ENCODE measurements at regions not wholly inside any gene's neighbourhood (a gene's known extent, or its start where the extent isn't known, plus 50 kb on each side); places are given as distances from the start of the nearest gene placed in this dataset.
A peak's percentile ranks its signal among the peaks of the same experiment; 100 is the strongest.
"Not testable (repeated sequence)": the region's sequence is repeated elsewhere in the genome, so short reads cannot be mapped to it uniquely, and the experiment has no call there.

DNA sequence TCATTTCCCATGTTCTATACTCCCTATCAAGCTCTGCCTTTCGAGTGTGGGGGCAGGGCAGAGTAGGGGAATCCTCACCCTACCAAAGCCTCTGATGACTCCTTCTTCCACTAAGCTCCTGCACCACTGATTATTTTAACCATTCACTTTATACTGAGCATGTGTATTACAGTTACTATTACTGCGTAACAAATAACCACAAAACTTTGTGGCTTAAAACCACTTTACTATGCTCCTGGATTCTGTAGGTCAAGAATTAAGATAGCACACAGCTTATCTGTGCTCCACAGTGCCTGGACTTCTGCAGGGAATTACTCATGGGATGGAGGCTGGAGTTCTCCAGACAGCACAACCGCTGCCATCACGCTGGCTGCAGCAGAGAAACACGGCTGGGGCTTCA, 117.4 kb upstream of the DNAJC10 start:
- DNase-seq, result no peak

DNA sequence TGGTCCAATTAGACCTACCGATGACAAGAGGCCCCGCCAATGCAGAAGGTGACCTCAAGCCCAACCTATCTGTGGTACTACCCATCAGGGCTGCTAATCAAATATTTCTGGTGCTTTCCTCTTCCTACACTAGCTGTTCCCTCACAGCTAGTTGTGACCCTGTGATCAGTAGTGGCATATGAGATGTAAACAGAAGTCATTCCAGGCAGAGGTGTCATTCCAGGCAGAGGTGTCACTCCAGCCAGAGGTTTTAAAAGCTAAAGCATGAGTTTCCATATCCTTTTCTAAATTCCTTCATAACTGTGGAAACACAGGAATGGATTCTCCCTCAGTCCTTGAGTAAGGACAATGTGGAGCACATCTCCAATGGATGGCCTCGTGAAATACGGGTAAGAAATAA, 110.9 kb upstream of the DNAJC10 start:
- no peak for DNase-seq

DNA sequence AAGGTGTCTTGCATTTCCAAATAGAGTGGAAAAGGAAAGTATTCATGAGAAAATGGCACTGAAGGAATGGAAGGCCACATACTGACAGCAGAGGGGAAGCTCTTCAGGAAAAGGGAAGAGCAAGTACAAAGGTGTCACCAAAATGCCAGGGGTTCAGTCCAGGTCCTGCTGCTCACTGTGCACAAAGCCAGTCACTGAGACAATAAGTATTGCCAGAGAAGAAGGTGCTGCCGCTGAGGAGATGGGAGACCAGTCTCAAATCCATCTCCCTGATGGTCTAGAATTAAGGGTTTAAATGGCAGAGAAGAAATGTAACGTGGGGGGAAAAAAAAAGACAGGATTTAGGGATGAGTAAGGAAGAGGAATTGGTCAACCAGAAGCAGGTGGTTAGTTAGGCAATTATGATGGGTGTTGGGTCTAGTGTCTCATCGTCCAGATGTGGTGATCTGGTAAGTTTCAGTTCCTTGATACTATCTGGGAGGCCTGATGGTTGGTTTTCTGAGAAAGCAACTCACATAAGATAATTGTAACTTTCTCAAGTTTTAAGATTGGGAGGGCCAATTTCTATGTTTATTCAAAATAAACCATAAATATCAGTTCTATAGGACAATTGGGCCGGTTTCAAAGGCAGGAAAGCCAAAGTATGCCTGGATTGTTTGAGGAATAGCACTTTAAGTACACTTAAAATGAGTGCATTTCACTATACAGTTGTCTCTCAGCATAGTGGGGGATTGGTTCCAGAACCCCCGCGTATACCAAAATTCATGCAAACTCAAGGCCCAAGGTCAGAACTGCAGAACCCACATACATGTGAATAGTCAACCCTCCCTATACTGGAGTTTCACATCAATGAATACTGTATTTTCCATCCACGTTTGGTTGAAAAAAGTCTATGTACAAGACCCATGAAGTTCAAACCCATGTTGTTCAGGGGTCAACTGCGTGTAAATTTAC, 109.1 kb upstream of the DNAJC10 start:
- DNase-seq, result no peak

DNA sequence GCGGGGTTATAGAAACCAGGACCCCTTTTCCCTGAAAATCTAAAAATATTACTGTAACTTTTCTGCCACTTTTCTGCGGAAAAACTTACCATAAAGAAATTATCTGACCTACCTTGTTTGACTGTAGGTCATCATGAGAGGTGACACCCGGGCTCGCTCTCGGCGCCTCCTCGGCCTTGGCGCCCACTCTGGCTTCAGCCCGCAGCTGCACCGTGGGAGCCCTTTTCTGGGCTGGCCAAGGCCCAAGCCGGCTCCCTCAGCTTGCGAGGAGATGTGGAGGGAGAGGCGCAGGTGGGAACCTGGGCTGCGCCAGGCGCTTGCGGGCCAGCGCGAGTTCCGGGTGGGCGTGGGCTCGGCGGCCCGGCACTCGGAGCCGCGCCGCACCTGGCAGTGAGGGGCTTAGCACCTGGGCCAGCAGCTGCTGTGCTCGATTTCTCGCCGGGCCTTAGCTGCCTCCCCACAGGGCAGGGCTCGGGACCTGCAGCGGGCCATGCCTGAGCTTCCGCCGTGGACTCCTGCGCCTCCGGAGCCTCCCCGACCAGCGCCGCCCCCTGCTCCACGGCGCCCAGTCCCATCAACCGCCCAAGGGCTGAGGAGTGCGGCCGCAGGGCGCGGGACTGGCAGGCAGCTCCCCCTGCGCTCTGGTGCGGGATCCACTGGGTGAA, 107.7 kb upstream of the DNAJC10 start:
- DNase-seq, result no peak

DNA sequence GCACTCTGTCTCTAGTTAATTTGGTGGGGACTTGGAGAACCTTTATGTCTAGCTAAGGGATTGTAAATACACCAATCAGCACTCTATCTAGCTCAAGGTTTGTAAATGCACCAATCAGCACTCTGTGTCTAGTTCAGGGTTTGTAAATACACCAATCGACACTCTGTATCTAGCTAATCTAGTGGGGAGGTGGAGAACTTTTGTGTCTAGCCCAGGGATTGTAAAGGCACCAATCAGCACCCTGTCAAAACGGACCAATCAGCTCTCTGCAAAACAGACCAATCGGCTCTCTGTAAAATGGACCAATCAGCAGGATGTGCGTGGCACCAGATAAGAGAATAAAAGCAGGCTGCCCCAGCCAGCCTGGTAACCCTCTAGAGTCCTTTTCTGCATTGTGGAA, 107.1 kb upstream of the DNAJC10 start:
- not testable (repeated sequence) for DNase-seq

DNA sequence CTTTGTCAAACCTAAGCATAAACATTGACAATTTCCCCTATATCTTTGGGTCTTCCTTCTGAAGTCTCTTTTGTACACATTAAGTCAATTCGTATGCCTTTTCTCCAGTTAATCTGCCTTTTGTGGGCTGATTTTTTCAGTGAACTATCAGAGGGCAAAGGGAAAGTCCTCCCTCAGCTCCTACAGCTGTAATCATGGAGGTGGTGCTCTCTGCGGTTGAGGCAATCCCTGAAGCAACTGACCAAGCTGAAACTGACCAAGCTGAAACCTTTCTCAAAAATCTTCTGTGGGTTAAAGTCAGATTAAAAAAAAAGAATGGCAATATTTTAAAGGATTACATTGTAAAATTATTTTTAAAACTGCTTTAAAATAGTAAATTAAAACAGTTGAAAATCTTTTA, 105.8 kb upstream of the DNAJC10 start:
- no peak for DNase-seq

DNA sequence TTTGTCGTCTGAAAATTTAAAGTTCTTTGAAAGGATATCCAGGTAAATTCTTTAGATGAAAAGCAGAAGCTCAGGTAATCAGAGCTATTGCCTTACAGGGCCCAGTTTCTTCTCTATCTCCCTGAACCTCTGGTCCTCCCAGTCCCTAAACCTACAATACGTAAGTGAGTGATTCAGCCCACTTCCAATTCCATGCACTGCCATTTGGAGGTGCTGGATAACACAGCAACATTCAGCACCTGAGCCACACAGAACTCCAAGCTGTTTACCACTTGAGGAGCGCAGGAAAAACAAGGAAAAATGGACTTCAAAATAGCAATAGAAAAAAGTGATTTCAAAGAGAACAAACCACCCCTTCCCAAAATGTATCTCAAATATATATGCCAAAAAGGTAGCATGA, 105.0 kb upstream of the DNAJC10 start:
- no peak for DNase-seq

DNA sequence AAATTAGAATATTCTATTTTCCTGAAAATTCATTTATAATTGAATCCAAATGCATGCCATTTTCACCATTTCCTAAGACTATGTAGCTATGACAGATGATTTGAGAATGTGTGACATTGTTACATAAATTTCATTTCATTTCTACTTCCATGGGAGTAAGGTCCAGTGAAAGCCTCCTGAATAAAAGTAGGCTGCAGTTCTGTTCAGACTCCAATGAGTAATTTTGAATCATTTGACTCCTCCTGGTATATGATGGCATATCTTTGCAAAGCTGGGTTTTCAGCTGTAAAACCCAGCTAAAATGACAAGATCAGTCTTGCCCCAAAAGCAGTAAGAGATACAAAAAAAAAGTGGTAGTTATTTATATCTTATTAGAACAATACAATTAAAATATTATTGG, 101.0 kb upstream of the DNAJC10 start:
- no peak for DNase-seq

DNA sequence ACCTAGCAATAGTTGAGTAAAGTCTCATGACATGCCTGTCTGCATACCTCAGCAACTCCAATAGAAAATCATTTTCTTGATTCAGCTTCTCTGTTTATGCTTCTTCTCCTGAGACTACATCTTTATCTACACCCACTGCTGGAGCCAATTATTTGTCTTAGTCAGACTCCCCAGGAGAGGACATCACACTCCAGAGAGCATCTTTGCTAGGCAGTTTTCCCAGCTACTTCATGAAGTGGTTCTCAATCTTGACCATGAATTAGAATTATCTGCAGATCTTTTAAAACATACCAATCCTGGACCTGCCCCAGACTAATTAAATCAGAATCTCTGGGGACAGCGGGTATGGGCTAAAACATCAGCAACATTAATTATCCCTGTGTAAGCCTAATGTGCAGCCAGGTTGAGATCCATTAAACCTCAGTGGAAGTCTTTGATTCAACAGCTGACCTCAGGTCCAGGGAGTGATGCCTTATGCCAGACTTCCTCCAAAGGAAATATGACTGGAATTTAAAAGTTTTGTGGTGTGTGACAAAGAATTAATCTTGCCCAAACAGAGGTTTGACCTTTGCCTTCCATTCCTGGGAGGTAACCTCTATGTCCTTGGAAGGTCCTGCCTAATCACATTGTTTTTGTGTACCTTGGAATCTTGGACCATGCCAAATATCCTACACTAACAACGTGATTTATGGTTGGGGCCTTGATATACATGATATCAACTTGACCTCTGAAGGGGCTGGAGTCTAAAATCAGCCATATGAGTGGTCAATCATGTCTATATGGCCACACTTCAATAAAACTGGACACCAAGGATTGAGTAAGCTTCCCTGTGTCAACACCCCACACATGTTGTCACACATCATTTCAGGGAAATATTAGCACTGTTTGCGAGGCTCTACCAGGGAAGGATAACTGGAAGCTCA, 99.3 kb upstream of the DNAJC10 start:
- no peak for DNase-seq

DNA sequence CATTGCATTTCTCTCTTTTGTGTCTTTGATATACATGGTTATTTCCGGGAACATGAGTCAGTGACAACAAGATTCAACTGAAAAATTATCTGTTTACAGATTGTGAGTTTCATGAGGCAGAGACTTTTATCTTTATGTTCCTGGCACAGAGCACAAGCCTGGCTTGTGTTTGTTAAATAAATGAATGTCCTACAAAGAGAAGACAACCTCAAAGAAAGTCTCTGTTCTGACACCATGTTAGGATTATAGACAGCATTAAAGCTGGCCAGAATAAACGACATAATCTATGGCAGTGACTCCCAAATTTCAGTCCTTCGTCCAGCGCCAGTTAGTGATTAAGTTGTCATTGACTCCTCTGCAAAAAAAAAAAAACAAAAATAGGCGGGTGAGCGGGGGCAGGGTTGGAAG, 97.4 kb upstream of the DNAJC10 start:
- DNase-seq, result no peak

DNA sequence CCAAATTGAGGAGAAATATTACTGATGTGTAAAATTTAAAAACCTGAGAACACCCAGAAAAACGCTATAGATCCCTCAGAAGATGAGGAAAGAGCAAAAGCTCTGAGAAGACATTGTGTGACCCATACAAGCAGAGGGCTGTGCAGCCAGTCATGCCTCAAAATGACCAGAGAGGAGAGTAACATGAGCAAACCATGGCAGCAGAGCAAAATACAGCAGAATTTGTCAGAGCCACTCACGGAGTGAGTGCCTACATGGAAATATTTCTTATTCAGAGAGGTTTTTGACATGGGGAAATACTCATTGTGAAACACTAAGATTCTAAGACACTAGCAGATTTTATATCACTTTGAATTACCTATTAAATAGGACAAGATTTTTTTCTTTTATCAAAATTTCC, 96.8 kb upstream of the DNAJC10 start:
- DNase-seq, result no peak

DNA sequence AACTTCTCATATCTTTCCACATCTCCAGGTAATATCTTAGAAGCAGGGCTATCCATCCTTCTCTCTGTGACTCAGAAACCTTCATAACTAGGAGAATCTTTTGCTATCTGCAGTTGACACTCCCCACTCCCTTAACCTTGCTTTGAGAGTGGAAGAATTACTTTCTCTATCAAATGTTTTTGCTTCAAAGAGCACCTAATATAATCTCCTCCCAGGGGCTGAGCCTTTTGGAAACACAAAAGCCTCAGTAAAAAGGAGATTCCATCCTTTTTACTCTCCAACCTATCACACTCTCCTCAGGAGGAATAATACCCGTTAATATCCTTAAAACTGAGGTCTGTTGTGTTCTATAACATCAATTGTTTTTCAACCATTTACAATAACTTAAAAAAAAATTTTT, 94.9 kb upstream of the DNAJC10 start:
- no peak for DNase-seq

DNA sequence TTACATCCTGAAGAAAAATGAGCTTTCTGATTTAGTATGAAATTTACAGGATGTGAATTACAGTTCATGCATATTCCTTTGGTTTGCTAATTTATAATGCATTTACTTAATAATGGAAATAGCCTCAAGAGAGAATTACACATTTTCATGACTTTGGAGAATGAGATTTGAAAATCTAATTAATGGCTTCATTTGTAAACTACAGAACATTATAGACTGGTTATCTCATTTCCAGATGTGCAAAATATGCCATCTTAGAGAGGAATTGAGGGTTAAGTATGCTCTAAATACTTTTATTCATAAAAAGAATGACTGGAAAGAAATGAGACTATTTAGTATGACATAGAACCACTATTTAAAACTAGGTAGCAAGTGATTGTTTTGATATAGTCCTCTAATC, 94.2 kb upstream of the DNAJC10 start:
- no peak for DNase-seq

DNA sequence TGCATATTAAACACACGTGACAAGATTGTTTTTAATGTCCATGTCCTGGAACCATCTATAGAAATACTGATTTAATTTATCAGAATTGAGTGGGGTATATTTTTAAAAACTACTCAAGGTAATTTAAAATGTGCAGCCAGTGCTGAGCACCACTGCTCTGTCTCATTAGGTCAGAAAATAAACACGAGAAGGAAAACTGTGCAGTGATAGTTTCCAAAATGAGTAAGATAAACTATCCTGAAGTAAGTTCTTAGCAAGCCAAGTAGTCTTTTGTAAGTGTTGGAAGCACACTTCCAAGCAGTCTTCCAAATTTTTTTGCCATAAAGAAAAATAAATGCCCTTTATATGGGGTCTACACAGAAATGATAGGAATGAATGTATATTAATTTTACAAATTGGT, 93.8 kb upstream of the DNAJC10 start:
- no peak for DNase-seq

DNA sequence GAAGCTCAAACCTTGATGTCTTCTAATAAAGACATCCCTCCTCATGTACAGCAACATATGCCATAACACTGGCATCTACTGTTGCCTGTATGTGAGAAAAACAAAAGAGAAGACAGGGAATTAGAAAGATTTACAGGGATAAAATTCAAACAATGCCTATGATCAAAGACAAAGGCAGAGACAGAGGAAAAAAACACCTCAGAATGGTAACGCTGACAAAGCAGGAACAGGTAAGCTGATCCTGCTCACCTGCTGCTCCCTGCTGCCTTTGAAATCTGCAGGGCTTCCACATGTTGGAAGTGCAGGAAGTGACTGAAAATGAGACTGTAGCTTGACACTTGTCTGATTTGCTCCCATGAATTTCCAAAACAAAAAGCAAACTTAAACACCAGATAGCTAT, 90.2 kb upstream of the DNAJC10 start:
- peak; percentile 47 for DNase-seq

DNA sequence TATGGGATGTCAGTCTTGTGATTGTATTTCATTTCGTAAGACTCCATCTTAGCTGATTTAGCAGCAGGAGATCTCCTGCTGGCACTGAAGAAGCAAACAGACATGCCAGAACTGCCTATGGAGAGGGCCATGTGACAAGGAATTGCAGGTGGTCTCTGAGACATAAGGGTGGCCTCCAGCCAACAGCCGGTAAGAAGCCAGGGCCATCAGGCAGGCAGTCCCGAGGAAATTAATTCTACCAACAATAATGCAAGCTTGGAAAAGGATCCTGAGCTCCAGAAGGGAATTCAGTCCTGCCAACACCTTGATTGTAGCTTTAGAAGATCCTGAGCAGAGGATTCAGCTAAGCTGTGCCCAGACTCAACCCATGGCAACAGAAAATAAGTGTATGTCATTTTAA, 87.1 kb upstream of the DNAJC10 start:
- no peak for DNase-seq

DNA sequence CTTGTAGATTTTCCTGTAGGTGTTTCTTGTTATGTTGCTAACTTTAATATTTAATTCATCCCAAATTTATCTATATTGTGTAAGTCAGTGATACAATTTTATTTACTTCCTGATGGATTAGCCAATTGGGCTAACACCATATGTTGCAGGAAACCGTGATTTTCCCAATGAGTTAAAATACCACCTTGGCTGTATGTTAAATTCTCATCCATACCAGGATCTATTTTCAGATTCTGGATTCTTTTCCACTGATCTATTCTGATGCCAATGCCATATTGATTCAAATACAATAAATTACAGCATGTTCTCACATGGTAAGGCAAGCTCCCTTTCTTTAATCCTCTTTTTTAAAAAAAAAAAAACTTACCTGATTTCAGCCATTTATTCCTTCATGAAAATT, 85.8 kb upstream of the DNAJC10 start:
- no peak for DNase-seq

DNA sequence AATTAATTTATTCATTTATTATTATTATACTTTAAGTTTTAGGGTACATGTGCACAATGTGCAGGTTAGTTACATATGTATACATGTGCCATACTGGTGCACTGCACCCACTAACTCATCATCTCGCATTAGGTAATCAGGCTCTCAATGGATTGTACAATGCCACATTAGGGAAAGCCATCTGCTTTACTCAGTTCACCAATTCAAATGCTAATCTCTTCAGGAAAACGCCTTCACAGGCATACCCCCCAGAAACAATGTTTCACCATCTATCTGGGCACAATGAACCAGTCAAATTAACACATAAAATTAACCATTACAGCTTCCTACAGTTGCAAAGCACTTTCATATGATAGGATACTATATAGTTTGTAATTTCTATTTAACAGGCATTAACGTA, 84.8 kb upstream of the DNAJC10 start:
- DNase-seq, result no peak

DNA sequence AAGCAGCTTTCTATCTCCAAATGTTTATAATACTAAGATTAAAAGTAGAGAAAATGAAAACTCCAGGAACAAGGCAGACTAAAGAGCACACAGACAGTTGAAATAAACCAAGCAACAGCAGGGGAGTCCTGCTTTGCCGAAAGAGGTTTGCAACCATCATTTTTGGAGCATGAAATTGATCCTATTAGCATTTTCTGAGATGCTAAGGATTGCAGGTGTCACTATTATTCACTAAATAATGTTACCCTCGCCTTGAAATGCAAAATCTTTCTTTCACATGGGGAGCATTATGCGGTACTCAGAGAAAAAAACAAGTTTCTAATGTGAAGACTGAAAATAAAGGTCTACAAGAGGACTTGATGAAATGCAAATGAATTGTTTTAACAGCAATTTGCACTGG, 81.7 kb upstream of the DNAJC10 start:
- no peak for DNase-seq

DNA sequence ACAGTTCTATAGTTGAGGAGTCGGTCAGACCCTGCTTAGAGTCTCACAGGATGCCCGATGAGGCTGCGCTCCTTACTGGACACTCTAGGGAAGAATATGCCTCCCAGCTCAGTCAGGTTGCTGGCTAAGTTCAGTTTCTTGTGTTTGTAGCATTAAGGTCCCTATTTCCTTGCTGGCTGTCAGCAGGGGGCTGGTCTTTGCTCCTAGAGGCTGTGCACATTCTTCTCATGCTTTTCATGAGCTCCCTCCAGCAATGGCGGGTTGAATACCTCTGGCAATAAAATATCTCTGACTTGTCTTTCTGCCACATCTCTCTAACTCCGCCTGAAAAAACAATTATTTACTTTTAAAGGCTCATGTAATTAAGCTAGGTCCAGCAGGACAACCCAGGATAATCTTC, 79.4 kb upstream of the DNAJC10 start:
- no peak for DNase-seq

DNA sequence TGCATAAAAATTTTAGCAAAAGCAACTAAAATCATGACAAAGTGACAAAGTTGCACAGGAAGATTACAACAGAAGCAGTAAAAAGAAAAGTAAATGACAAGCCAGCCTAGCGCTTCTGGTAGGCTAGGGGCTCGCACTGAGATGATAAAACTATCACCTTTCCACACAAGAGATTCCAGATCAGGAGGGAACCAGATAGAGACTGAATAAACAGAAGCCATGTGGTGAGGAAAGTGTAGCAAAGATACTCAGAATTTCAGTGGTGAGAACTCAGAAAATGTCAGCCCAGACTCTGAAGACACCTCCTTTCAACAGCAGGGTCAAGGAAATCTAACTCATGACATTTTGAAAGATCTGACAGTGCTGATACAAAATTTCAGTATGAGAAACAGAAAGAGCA, 77.4 kb upstream of the DNAJC10 start:
- no peak for DNase-seq

DNA sequence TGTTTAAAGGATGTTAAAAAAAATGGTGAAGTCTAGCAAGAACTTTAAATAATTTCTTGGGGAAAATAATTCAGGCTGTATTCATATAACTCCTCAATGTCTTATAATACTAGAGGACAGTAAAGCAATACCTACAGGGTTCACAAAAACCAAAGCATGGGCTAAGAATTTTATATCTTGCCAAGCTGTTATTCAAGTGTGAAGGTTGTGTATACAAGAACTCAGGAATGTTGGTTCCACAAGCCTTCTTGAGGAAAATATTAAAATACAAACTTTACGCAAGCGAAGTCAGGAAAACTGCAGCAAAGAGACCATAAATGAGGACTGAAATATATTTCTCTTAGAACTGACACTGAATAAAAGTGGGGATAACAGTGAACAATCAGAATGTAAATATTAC, 76.1 kb upstream of the DNAJC10 start:
- no peak for DNase-seq

DNA sequence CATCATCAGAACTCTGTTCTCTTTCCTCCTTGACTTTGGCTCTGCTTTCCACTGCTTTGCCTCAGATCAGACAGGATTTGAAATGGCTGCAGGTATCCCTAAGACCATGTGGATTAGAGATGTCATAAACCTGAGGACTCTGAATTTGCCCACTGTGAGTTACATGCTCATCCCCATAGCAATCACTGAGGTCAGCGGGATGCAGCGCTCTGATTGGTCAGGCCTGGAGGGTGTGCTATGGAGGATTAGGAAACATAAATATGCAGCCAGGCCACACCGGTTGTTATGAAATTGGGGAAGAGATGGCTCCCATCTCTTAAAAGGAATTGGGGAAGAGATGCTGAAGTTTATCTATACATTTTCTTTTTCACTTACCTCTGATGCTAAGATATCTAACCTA, 73.7 kb upstream of the DNAJC10 start:
- no peak for DNase-seq

All from NCI-H1092 treated with DMSO at 0.1 percent for 48 hours (cell line).